Brain microvascular endothelial cell (primary cell): ENCODE measurements at regions not wholly inside any gene's neighbourhood (a gene's known extent, or its start where the extent isn't known, plus 50 kb on each side); places are given as distances from the start of the nearest gene placed in this dataset.

Experiments used
- DNase-seq: peaks from one replicate; pipeline ENCODE4 v3.0.0-alpha.2; 2020
- H3K27ac ChIP-seq: fragments of 250-450 bp; sonication (Bioruptor Pico); 2 replicates; pipeline ENCODE4 v1.5.1; 2020; ENCODE audit warnings: mild to moderate bottlenecking, moderate library complexity
- H3K27me3 ChIP-seq: fragments of 250-450 bp; sonication (Bioruptor Pico); replicated peaks from 2 replicates; pipeline ENCODE4 v1.5.1; 2020; ENCODE audit warnings: mild to moderate bottlenecking
- H3K36me3 ChIP-seq: fragments of 250-450 bp; sonication (Bioruptor Pico); replicated peaks from 2 replicates; pipeline ENCODE4 v1.5.1; 2020; ENCODE audit warnings: mild to moderate bottlenecking
- H3K4me3 ChIP-seq: 2 replicates; pipeline ENCODE4 v1.5.1; 2011; ENCODE audit warnings: low read depth, mild to moderate bottlenecking, control low read depth, low read length, moderate library complexity
- CTCF ChIP-seq: IDR thresholded peaks from 2 replicates; pipeline ENCODE4 v1.5.1; 2011; ENCODE audit warnings: low read depth, mild to moderate bottlenecking, moderate library complexity, low read length, control low read depth, inconsistent platforms; ENCODE audit errors: missing control alignments
- in situ Hi-C: cut with HindIII; loops from 2 replicates; pipeline ENCODE4 v1.10.0; 2017; ENCODE audit warnings: low sequenced_read_pairs, low pct_ligation_motif_present

- Histone ChIP-seq H3K27ac (no peak overlapping the region), H3K36me3 (no peaks in the 10 kb centered on the region), H3K27me3 (no peaks in the 10 kb centered on the region), H3K4me3 (no peak overlapping the region)
- in situ Hi-C loops, result no loop called here
- TF ChIP-seq CTCF, result no peak
- DNase-seq, result no peak
Observed at GRCh38 chr6:109230453-109230852, 135.1 kb downstream of the CEP57L1 start.

GRCh38 chr6:109229536-109229935 is 134.2 kb downstream of the CEP57L1 start:
- H3K27ac ChIP-seq, result no peak overlapping the region
- no peak for DNase-seq
- in situ Hi-C loops, result no loop called here
- H3K36me3 ChIP-seq, result no peaks in the 10 kb centered on the region
- no peak for TF ChIP-seq CTCF
- no peak overlapping the region for H3K4me3 ChIP-seq
- H3K27me3 ChIP-seq, result no peaks in the 10 kb centered on the region

GRCh38 chr6:109227646-109228045 is 132.3 kb downstream of the CEP57L1 start:
- DNase-seq, result no peak
- Histone ChIP-seq H3K36me3 (no peaks in the 10 kb centered on the region), H3K4me3 (no peak overlapping the region), H3K27me3 (no peaks in the 10 kb centered on the region), H3K27ac (no peak overlapping the region)
- TF ChIP-seq CTCF, result no peak
- in situ Hi-C loops, result no loop called here

- in situ Hi-C loops, result no loop called here
- no peak for TF ChIP-seq CTCF
- Histone ChIP-seq H3K4me3 (no peak overlapping the region), H3K36me3 (no peaks in the 10 kb centered on the region), H3K27ac (no peak overlapping the region), H3K27me3 (no peaks in the 10 kb centered on the region)
- no peak for DNase-seq
Observed at GRCh38 chr6:109226353-109226752, 131.0 kb downstream of the CEP57L1 start.

- no peak for DNase-seq
- Histone ChIP-seq H3K27me3 (no peaks in the 10 kb centered on the region), H3K36me3 (no peaks in the 10 kb centered on the region), H3K4me3 (no peak overlapping the region), H3K27ac (no peak overlapping the region)
- in situ Hi-C loops, result no loop called here
- TF ChIP-seq CTCF, result no peak
Observed at GRCh38 chr6:109225946-109226345, 130.6 kb downstream of the CEP57L1 start.

GRCh38 chr6:109224994-109225393 is 129.7 kb downstream of the CEP57L1 start:
- in situ Hi-C loops, result no loop called here
- no peaks in the 10 kb centered on the region for H3K36me3 ChIP-seq
- no peak for TF ChIP-seq CTCF
- H3K27me3 ChIP-seq, result no peaks in the 10 kb centered on the region
- H3K27ac ChIP-seq, result no peak overlapping the region
- no peak for DNase-seq
- no peak overlapping the region for H3K4me3 ChIP-seq
